ENCODE measurements at regions not wholly inside any gene's neighbourhood (a gene's known extent, or its start where the extent isn't known, plus 50 kb on each side); places are given as distances from the start of the nearest gene placed in this dataset.

DNA sequence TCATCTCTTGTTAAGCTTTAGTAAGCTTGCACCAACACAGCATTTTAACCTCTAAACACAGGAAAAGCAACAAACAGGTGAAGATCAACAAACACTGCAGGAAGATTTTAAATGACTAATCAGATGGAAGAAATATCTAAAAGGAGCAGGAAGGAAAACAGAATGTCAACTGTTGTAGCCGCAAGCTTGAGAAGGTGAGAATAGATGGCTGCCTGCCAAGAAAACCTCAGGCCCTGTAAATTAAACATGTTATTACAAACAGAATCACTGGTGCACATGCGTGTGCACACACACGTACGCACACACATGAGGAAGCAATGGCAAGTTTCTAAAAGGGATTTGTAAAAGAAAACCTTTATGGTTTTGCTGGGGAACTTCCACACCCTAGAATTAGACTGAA lies 257.8 kb upstream of the GALNT5 start:
- Histone ChIP-seq H3K4me2 (ENCODE audit: low read length) (no peak overlapping the region), H3K27me3 (ENCODE audit: insufficient read depth, low read depth, low read length) (no peaks in the 10 kb centered on the region)

GRCh38 chr2:157004789-157005188 lies 252.7 kb upstream of the GALNT5 start:
- H3K9me2 ChIP-seq (ENCODE audit: insufficient read depth, low read length), result peaks cover 2% of the 10 kb centered on the region
- peak overlapping the region; percentile 38 for H3K4me3 ChIP-seq (ENCODE audit: low read length)
- H2AFZ ChIP-seq (ENCODE audit: low read depth, low read length), result no peak overlapping the region
- no peaks in the 10 kb centered on the region for H3K79me2 ChIP-seq (replicated peaks; ENCODE audit: insufficient read depth, low read length)
- H3K36me3 ChIP-seq (ENCODE audit: insufficient read depth, low read length), result no peaks in the 10 kb centered on the region
- H3K9me3 ChIP-seq (ENCODE audit: low read length), result peaks cover 5% of the 10 kb centered on the region
- peak overlapping the region; percentile 51 for H3K27ac ChIP-seq (ENCODE audit: low read length)
- no peak for TF ChIP-seq CTCF (IDR thresholded peaks at IDR 0.05; ENCODE audit: poor library complexity, severe bottlenecking)
- peak; percentile 72 for TF ChIP-seq REST (IDR thresholded peaks at IDR 0.05; ENCODE audit: borderline replicate concordance)
- peak; percentile 92 for TF ChIP-seq POLR2AphosphoS5 (IDR thresholded peaks at IDR 0.05)
- peak; percentile 100 for TF ChIP-seq EP300 (conservative IDR thresholded peaks at IDR 0.05; ENCODE audit: poor library complexity, severe bottlenecking)
- H3K9ac ChIP-seq (ENCODE audit: low read length), result no peak overlapping the region
- H4K20me1 ChIP-seq (ENCODE audit: insufficient read depth), result no peaks in the 10 kb centered on the region
- peak overlapping the region; percentile 68 for H3K4me2 ChIP-seq (ENCODE audit: low read length)
- no peaks in the 10 kb centered on the region for H3F3A ChIP-seq (ENCODE audit: insufficient read depth, low read length, poor library complexity, severe bottlenecking)
- H3K27me3 ChIP-seq (ENCODE audit: insufficient read depth, low read depth, low read length), result no peaks in the 10 kb centered on the region

More for the DNA sequence above, 257.8 kb upstream of the GALNT5 start:
- H3K27ac ChIP-seq (ENCODE audit: low read length), result no peak overlapping the region
- no peak overlapping the region for H3K9ac ChIP-seq (ENCODE audit: low read length)
- no peaks in the 10 kb centered on the region for H3F3A ChIP-seq (ENCODE audit: insufficient read depth, low read length, poor library complexity, severe bottlenecking)
- no peaks in the 10 kb centered on the region for H3K9me3 ChIP-seq (ENCODE audit: low read length)
- H2AFZ ChIP-seq (ENCODE audit: low read depth, low read length), result no peak overlapping the region
- no peaks in the 10 kb centered on the region for H3K79me2 ChIP-seq (replicated peaks; ENCODE audit: insufficient read depth, low read length)
- H3K4me3 ChIP-seq (ENCODE audit: low read length), result no peak overlapping the region
- no peaks in the 10 kb centered on the region for H3K36me3 ChIP-seq (ENCODE audit: insufficient read depth, low read length)
- no peak for TF ChIP-seq POLR2AphosphoS5 (IDR thresholded peaks at IDR 0.05)
- TF ChIP-seq RAD21 (conservative IDR thresholded peaks at IDR 0.05), result no peak
- no peaks in the 10 kb centered on the region for H4K20me1 ChIP-seq (ENCODE audit: insufficient read depth)
- H3K9me2 ChIP-seq (ENCODE audit: insufficient read depth, low read length), result peaks cover 2% of the 10 kb centered on the region

DNA sequence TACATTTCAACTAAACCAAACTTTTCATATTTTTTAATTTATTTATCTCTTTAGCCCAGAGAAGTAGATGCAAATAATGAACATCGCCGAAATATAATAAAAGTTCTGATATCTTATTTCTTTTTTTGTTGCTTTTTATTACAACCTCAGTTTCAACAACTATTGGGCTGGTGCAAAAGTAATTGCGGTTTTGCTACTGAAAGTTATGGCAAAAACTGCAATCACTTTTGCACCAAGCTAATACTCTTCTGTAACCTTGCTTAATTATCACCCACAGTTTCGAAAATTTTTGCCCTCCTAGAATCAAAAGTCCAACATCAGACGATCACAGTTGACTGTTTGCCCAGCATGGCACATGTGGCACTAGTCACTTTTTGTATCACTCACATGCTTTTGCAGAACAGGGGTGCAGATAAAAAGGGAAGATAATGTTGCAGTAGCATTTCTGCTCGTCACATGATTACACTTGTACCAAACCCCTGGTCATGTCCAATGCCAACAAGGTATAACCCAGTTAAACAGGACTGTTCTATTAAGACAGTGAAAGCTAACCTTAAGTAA lies 242.4 kb upstream of the GALNT5 start:
- Histone ChIP-seq H3K9me3 (ENCODE audit: low read length) (no peaks in the 10 kb centered on the region), H3K4me2 (ENCODE audit: low read length) (no peak overlapping the region), H3K9ac (ENCODE audit: low read length) (no peak overlapping the region), H3K36me3 (ENCODE audit: insufficient read depth, low read length) (no peaks in the 10 kb centered on the region), H3F3A (ENCODE audit: insufficient read depth, low read length, poor library complexity, severe bottlenecking) (no peaks in the 10 kb centered on the region), H3K79me2 (replicated peaks; ENCODE audit: insufficient read depth, low read length) (no peaks in the 10 kb centered on the region), H3K27ac (ENCODE audit: low read length) (no peak overlapping the region), H3K4me3 (ENCODE audit: low read length) (no peak overlapping the region), H2AFZ (ENCODE audit: low read depth, low read length) (no peak overlapping the region), H3K27me3 (ENCODE audit: insufficient read depth, low read depth, low read length) (no peaks in the 10 kb centered on the region), H4K20me1 (ENCODE audit: insufficient read depth) (no peaks in the 10 kb centered on the region), H3K9me2 (ENCODE audit: insufficient read depth, low read length) (no peaks in the 10 kb centered on the region)
- TF ChIP-seq POLR2AphosphoS5 (IDR thresholded peaks at IDR 0.05) (no peak), EP300 (conservative IDR thresholded peaks at IDR 0.05; ENCODE audit: poor library complexity, severe bottlenecking) (no peak), TAF1 (IDR thresholded peaks at IDR 0.05; ENCODE audit: low read depth) (no peak), RAD21 (conservative IDR thresholded peaks at IDR 0.05) (no peak), SMC3 (conservative IDR thresholded peaks at IDR 0.05; ENCODE audit: poor library complexity) (no peak), REST (IDR thresholded peaks at IDR 0.05; ENCODE audit: borderline replicate concordance) (no peak), CTCF (IDR thresholded peaks at IDR 0.05; ENCODE audit: poor library complexity, severe bottlenecking) (no peak), MXI1 (conservative IDR thresholded peaks at IDR 0.05; ENCODE audit: poor library complexity, severe bottlenecking) (no peak), EZH2 (IDR thresholded peaks at IDR 0.05; ENCODE audit: borderline replicate concordance, insufficient read depth, low read length, poor library complexity, severe bottlenecking) (no peak)
